ENCODE measurements at regions not wholly inside any gene's neighbourhood (a gene's known extent, or its start where the extent isn't known, plus 50 kb on each side); places are given as distances from the start of the nearest gene placed in this dataset.
A peak's percentile ranks its signal among the peaks of the same experiment; 100 is the strongest.

DNA sequence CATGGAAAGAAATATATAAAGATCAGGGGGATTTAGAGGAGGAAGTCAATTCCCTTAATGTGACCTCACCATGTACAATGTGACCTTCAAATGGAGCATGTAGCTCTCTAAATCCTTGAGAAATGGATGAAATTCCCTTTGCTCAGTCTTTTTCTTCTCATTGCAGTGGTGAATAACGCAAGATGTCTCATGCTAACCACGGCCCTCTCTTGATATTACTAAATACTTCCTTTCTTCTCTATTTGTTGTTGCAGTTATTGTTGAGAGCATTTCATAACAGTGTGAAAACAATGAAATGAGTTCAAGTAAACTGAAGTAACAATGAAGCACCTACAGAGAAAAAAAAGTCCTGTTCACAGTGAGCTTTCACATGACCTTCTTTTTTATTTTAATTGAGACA is 55.6 kb downstream of the ZNF281 start:
- DNase-seq = peak; percentile 25 to 32

DNA sequence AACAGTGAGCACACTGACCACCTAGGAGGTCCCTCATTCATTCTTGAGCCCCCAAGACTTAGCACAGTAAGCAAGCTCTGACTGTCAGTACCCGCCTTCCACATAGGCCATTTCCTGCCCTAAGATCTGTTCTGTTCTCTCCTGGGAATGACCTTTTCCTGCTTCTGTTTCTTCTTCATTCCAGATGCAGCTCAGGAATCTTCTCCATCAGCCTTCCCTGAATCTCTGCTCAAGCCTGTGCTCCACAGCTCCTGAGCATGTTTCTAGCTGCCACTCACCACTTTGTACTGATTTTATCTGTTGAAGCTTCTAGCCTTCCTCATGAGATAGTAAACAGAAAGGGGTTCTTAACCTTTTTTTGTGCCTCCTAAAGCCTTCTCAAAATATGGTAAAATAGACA is 56.6 kb downstream of the ZNF281 start:
- no peak for DNase-seq

GRCh38 chr1:200351826-200352549 is 57.8 kb downstream of the ZNF281 start:
- peak; percentile 19 to 21 for DNase-seq

DNA sequence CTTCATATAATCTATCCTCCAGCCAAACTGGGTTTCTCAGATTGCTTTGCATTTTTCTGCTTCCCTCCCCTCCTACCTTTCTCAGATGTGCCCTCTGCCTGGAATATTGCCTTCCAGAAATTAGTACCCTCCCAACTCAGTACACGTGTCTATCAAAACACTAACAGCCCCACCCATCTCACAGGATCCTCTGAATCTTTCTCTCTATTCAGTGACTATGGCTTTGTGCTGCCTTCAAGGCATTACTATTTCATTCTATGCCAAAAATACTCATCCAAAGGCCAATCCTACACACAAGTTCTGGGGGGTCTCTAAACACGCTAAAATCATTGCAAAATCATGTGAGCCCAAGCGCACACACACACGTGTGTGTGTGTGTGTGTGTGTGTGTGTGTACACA is 58.4 kb downstream of the ZNF281 start:
- DNase-seq = no peak

GRCh38 chr1:200346700-200347099 is 63.1 kb downstream of the ZNF281 start:
- DNase-seq = no peak

DNA sequence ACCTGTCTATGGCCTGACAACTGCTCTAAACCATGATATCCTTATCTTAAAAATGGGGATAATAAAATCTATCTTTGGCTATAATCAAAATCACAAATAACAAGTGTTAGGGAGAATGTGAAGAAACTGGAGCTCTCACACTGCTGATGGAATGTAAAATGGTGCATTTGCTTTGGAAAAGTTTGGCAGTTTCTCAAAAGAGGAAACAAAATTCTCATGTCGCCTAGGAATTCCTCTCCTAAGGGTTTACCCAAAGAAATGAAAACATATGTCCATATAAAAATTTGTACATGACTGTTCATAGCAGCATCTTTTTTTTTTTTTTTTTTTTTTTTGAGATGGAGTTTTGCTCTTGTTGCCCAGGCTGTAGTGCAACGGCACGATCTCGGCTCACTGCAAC is 64.3 kb downstream of the ZNF281 start:
- DNase-seq = no peak

- no peak for DNase-seq
These were observed 66.0 kb downstream of the ZNF281 start for GRCh38 chr1:200343874-200344273.

DNA sequence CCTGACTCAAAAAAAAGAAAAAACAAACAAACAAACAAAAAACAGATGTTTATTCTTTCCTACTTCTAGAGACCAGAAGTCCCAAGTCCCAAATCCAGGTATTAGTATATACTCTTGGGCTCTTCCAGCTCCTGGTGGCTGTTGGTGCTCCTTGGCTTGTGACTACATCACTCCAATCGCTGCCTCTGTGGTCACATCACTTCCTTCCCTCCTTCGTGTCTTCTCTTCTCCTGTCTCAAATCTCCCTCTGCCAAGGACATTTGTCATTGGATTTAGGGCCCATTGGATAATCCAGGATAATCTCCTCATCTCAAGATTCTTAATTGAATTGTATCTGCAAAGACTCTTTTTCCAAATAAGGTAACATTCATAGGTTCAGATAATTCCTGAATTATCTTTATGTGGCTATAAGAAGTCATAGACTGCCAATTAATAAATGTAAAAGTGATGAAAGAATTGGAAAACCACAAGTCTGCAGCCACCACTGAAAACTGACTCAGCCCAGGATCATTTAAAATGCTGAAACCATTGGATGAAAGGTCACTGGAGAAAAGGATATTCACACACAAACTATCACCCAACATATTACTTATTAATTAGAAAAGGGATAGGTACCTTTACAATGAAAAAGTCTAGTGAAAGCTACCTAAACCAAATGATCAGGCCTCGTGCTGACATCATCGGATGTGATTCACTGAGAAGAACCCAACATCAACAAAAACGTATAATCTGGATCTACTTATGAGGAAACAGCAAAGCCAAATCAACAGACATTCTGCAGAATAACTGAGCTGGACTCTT is 67.1 kb downstream of the ZNF281 start:
- DNase-seq = no peak

DNA sequence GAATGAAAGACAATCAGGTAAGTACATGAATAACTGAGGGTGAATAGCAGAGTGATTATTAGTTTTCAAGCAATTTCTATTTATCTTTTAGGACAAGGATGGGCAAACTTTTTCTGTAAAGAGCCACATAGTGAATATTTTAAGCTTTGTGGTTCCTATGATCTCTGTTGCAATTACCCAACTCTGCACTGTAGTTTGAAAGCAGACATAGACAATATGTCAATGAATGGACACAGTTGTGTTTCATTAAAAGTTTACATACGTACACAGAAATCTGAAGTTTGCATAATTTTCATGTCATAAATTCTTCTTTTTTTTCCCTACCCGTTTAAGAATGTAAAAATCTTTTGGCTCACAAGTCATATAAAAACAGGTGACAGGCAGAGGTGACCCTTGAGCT is 71.4 kb downstream of the ZNF281 start:
- DNase-seq = no peak

GRCh38 chr1:200337831-200338230 is 72.0 kb downstream of the ZNF281 start:
- DNase-seq = no peak

DNA sequence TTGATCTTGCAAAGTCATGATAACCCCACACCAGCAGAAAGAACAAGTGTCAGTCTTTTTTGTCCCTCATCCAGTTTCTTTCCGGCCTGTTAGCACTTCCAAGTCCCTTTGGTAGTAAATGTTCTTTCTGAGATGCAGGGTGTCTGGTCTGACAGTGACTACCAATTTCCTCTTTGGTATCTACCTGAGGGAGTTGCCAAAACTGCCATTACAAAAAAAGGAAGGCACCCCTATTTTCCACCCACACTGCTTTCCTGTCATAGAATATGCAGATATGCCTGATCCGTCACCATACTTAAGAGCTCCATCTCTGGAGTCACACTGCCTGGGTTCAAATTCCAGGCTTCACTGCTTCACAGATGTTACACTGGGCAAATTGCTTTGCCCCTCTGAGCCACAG is 72.4 kb downstream of the ZNF281 start:
- DNase-seq = no peak

- no peak for DNase-seq
These were observed 72.9 kb downstream of the ZNF281 start for GRCh38 chr1:200336901-200337391.

GRCh38 chr1:200336101-200336845 is 73.6 kb downstream of the ZNF281 start:
- no peak for DNase-seq

GRCh38 chr1:200334661-200335256 is 75.1 kb downstream of the ZNF281 start:
- DNase-seq = no peak

- DNase-seq = no peak
These were observed 76.5 kb downstream of the ZNF281 start for GRCh38 chr1:200333329-200333728.

DNA sequence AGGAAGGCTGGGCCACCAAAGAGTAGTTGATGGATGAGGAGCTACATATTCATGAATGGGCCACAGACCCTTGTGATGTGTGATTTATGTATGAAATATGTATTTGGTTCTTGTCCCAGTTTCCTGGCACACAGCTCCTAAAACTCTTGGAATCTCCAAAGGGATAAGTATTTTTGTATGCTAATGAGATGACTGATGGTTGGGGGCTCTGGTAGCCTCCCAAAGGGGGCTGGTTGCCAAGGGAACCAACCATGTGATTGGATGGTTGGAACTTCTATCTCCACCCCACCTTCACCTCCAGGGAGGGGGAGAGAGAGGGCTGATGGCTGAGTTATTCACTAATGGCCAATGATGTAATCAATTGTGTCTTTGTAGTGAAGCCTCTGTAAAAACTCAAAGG is 77.1 kb downstream of the ZNF281 start:
- DNase-seq = no peak

GRCh38 chr1:200330741-200331428 is 79.0 kb downstream of the ZNF281 start:
- no peak for DNase-seq

DNA sequence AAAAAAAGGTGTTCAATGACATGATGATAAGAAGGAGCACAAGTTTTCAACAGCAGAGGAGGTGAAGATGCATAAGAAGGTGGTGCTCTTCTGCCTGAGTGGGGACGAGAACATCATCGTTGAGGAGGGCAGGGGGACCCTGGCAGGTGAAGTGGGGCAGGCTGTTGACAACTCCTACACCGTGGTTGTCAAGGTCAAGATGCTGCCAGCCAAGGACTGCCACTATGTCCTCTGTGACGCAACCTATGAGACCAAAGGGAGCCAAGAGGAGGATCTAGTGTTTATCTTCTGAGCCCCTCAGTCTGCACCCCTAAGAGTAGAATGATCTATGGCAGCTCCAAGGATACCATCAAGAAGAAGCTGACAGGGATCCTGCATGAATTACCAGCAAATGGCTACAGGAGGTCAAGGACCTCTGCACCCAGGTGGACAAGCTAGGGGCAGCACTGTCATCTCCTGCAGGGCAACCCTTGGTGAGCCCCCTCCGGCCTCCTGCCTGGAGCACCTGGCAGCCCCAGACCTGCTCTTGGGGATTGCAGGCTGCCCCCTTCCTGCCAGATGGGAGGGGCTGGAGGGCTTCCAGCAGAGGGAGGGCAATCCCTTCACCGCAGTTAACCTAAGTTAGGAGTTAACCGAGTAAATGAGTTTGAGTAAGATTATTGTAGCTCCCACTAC is 80.5 kb downstream of the ZNF281 start:
- no peak for DNase-seq

GRCh38 chr1:200328379-200328778 is 81.5 kb downstream of the ZNF281 start:
- no peak for DNase-seq

- DNase-seq = no peak
These were observed 85.9 kb downstream of the ZNF281 start for GRCh38 chr1:200323856-200324400.

DNA sequence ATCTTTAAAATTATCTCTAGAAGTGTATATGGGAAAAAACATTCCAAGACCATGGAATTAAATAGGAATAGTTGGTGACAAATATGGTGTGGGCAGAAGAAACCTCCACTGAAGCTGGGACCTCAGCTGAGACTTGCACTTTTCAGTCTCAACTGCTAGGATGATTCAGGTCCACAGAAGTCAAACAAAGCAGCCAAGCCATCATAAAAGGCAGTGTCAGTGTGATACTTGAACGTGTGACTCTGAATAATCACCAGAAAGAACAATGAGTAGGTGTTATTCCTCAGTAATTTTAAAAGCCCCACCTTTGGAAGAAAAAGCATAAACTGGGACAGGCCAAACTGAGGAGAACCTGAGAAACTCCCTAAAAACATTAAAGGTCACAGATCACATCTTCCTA is 90.7 kb downstream of the ZNF281 start:
- no peak for DNase-seq

GRCh38 chr1:200317236-200317635 is 92.6 kb downstream of the ZNF281 start:
- DNase-seq = no peak

Data from Kasumi-1 (cell line).